ENCODE measurements at regions not wholly inside any gene's neighbourhood (a gene's known extent, or its start where the extent isn't known, plus 50 kb on each side); places are given as distances from the start of the nearest gene placed in this dataset.

DNA sequence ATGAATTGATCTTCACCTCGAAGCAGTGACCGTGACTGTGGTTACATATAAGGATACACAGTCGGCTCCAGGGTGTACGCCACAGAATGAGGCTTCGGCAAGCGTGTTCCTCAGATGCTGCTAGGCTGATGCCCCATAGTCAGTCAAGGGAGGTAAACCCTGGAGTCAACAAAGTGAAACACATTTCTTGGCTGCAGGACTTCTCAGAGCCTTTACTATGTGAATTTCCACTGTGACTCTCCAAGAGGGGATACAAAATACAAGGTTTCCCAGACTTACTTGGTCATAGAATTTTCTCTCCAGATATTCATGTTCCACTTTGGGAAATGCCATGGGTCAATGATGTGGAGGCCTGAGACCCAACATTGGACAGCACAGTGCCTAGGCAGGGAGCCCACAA is 260.6 kb downstream of the BCL11B start:
- Histone ChIP-seq H2BK12ac (ENCODE audit: low read length) (no peak overlapping the region), H4K8ac (ENCODE audit: low read depth, low read length) (no peak overlapping the region), H3K4me1 (ENCODE audit: control insufficient read depth in 1 of 2, insufficient read depth in 2 of 2, low read length in 2 of 2) (no peaks in the 10 kb centered on the region), H3K27ac (ENCODE audit: low read depth, low read length) (no peak overlapping the region), H3K36me3 (ENCODE audit: control insufficient read depth in 1 of 2, insufficient read depth in 2 of 2, low read length in 2 of 2) (no peaks in the 10 kb centered on the region), H2BK5ac (ENCODE audit: low read depth, low read length, poor library complexity) (no peak overlapping the region), H4K12ac (ENCODE audit: low read depth, low read length) (no peak overlapping the region), H3K14ac (ENCODE audit: low read length) (no peak overlapping the region), H3K4ac (ENCODE audit: low read depth, low read length) (no peak overlapping the region), H2AK5ac (ENCODE audit: low read length) (no peak overlapping the region), H3K79me2 (ENCODE audit: control insufficient read depth, insufficient read depth, low read length, poor library complexity) (no peaks in the 10 kb centered on the region), H3K23ac (ENCODE audit: low read length) (no peak overlapping the region), H3K9ac (ENCODE audit: low read length) (no peak overlapping the region), H4K91ac (ENCODE audit: low read depth, low read length) (no peak overlapping the region), H3K9me3 (ENCODE audit: insufficient read depth, low read depth, low read length) (peaks cover 4% of the 10 kb centered on the region), H3K18ac (ENCODE audit: low read length) (no peak overlapping the region), H3K27me3 (ENCODE audit: insufficient read depth, low read length) (no peaks in the 10 kb centered on the region), H3K4me3 (ENCODE audit: low read depth, low read length) (no peak overlapping the region), H3K79me1 (ENCODE audit: low read length) (no peaks in the 10 kb centered on the region), H2BK120ac (ENCODE audit: insufficient read depth, low read length, poor library complexity) (no peak overlapping the region), H3K4me2 (ENCODE audit: low read length) (no peak overlapping the region), H2AFZ (ENCODE audit: insufficient read depth, low read length, poor library complexity) (no peak overlapping the region)
- WGBS (ENCODE audit: extremely low coverage, insufficient coverage, insufficient read length) = no CpG with 5 or more reads among the region's 6 CpGs
- no peak for DNase-seq

DNA sequence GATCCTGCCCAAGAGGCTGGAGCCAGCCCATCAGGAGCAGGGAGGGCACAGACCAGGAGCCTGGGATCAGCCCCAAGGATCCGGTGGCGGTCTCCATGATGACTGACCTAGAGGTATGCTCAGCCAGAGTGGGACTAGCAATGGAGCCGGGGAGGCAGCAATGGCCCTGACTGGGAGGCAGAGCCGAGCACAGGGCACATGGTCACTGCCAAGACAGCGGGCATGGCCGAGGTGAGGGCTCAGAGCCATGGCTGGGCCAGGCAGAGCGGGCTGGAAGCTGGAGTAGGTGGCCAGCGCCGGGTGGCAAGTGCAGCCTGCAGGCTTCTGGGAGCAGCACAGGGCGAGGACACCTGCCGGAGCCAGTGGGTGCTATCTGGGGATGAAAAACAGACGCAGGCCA is 259.3 kb downstream of the BCL11B start:
- H3K27me3 ChIP-seq (ENCODE audit: insufficient read depth, low read length) = no peaks in the 10 kb centered on the region
- no peaks in the 10 kb centered on the region for H3K4me1 ChIP-seq (ENCODE audit: control insufficient read depth in 1 of 2, insufficient read depth in 2 of 2, low read length in 2 of 2)
- H3K79me1 ChIP-seq (ENCODE audit: low read length) = no peaks in the 10 kb centered on the region
- WGBS (ENCODE audit: extremely low coverage, insufficient coverage, insufficient read length) = no CpG with 5 or more reads among the region's 12 CpGs
- no peak overlapping the region for H3K23ac ChIP-seq (ENCODE audit: low read length)
- H4K12ac ChIP-seq (ENCODE audit: low read depth, low read length) = no peak overlapping the region
- DNase-seq = no peak
- H3K9ac ChIP-seq (ENCODE audit: low read length) = no peak overlapping the region
- no peak overlapping the region for H3K4me2 ChIP-seq (ENCODE audit: low read length)
- H2AFZ ChIP-seq (ENCODE audit: insufficient read depth, low read length, poor library complexity) = no peak overlapping the region
- H3K9me3 ChIP-seq (ENCODE audit: insufficient read depth, low read depth, low read length) = peaks cover 5% of the 10 kb centered on the region
- no peak overlapping the region for H3K4me3 ChIP-seq (ENCODE audit: low read depth, low read length)
- H4K91ac ChIP-seq (ENCODE audit: low read depth, low read length) = no peak overlapping the region
- no peak overlapping the region for H3K27ac ChIP-seq (ENCODE audit: low read depth, low read length)
- H3K14ac ChIP-seq (ENCODE audit: low read length) = no peak overlapping the region
- no peaks in the 10 kb centered on the region for H3K79me2 ChIP-seq (ENCODE audit: control insufficient read depth, insufficient read depth, low read length, poor library complexity)
- no peak overlapping the region for H2AK5ac ChIP-seq (ENCODE audit: low read length)
- H3K4ac ChIP-seq (ENCODE audit: low read depth, low read length) = no peak overlapping the region
- H2BK12ac ChIP-seq (ENCODE audit: low read length) = no peak overlapping the region
- no peaks in the 10 kb centered on the region for H3K36me3 ChIP-seq (ENCODE audit: control insufficient read depth in 1 of 2, insufficient read depth in 2 of 2, low read length in 2 of 2)
- no peak overlapping the region for H4K8ac ChIP-seq (ENCODE audit: low read depth, low read length)
- H2BK5ac ChIP-seq (ENCODE audit: low read depth, low read length, poor library complexity) = no peak overlapping the region
- H2BK120ac ChIP-seq (ENCODE audit: insufficient read depth, low read length, poor library complexity) = no peak overlapping the region
- no peak overlapping the region for H3K18ac ChIP-seq (ENCODE audit: low read length)

DNA sequence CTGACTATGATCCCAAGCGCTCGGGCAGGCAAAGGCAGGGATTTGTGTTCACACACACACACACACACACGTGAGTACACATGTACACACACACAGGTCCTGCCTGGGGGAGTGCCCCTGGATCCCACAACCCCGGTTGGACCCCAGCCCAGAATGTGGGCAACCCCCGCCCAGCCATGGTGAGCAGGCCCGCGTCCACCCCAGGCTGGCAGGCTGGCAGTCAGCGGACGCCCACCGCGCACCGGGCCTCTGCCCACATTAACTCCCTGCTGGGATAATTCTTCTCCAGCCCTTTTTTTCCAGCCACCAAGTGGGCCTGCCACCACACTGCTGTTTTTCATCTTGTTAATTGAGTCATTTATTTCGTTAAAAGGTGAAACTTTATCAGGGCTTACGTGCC is 256.2 kb downstream of the BCL11B start:
- Histone ChIP-seq H3K9me3 (ENCODE audit: insufficient read depth, low read depth, low read length) (peaks cover 3% of the 10 kb centered on the region), H4K8ac (ENCODE audit: low read depth, low read length) (no peak overlapping the region), H2BK5ac (ENCODE audit: low read depth, low read length, poor library complexity) (no peak overlapping the region), H3K4ac (ENCODE audit: low read depth, low read length) (no peak overlapping the region), H4K12ac (ENCODE audit: low read depth, low read length) (no peak overlapping the region), H2BK12ac (ENCODE audit: low read length) (no peak overlapping the region), H3K4me1 (ENCODE audit: control insufficient read depth in 1 of 2, insufficient read depth in 2 of 2, low read length in 2 of 2) (no peaks in the 10 kb centered on the region), H3K79me1 (ENCODE audit: low read length) (no peaks in the 10 kb centered on the region), H3K27me3 (ENCODE audit: insufficient read depth, low read length) (no peaks in the 10 kb centered on the region), H2AK5ac (ENCODE audit: low read length) (no peak overlapping the region), H3K27ac (ENCODE audit: low read depth, low read length) (no peak overlapping the region), H3K79me2 (ENCODE audit: control insufficient read depth, insufficient read depth, low read length, poor library complexity) (no peaks in the 10 kb centered on the region), H2BK120ac (ENCODE audit: insufficient read depth, low read length, poor library complexity) (no peak overlapping the region), H3K9ac (ENCODE audit: low read length) (no peak overlapping the region), H3K4me3 (ENCODE audit: low read depth, low read length) (no peak overlapping the region), H3K23ac (ENCODE audit: low read length) (no peak overlapping the region), H4K91ac (ENCODE audit: low read depth, low read length) (no peak overlapping the region), H3K18ac (ENCODE audit: low read length) (no peak overlapping the region), H3K4me2 (ENCODE audit: low read length) (no peak overlapping the region), H2AFZ (ENCODE audit: insufficient read depth, low read length, poor library complexity) (no peak overlapping the region), H3K36me3 (ENCODE audit: control insufficient read depth in 1 of 2, insufficient read depth in 2 of 2, low read length in 2 of 2) (no peaks in the 10 kb centered on the region), H3K14ac (ENCODE audit: low read length) (no peak overlapping the region)
- DNase-seq = no peak
- no CpG with 5 or more reads among the region's 14 CpGs for WGBS (ENCODE audit: extremely low coverage, insufficient coverage, insufficient read length)

DNA sequence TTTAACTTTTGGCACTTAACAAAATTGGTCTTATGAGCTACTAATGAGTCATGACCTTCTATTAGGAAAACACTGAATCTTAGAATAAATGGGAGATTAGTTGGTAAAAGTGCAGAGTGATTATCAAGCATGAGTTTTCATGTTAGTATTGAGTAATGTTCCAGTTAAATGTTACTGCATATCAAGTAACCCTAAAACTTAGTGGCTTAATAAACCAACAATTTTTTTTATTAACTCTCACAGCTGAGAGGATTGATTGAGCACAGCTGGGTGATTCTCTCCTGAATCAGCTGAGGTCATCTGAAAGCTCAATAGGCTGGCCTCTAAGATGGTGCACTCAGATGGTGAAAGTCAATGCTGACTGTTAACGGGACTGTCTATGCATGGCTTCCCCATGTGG is 248.6 kb downstream of the BCL11B start:
- Histone ChIP-seq H2BK120ac (ENCODE audit: insufficient read depth, low read length, poor library complexity) (no peak overlapping the region), H4K12ac (ENCODE audit: low read depth, low read length) (no peak overlapping the region), H3K36me3 (ENCODE audit: control insufficient read depth in 1 of 2, insufficient read depth in 2 of 2, low read length in 2 of 2) (no peaks in the 10 kb centered on the region), H2BK12ac (ENCODE audit: low read length) (no peak overlapping the region), H3K79me2 (ENCODE audit: control insufficient read depth, insufficient read depth, low read length, poor library complexity) (no peaks in the 10 kb centered on the region), H3K14ac (ENCODE audit: low read length) (no peak overlapping the region), H3K9ac (ENCODE audit: low read length) (no peak overlapping the region), H3K4me2 (ENCODE audit: low read length) (no peak overlapping the region), H3K4me3 (ENCODE audit: low read depth, low read length) (no peak overlapping the region), H3K18ac (ENCODE audit: low read length) (no peak overlapping the region), H4K8ac (ENCODE audit: low read depth, low read length) (no peak overlapping the region), H4K91ac (ENCODE audit: low read depth, low read length) (no peak overlapping the region), H2AFZ (ENCODE audit: insufficient read depth, low read length, poor library complexity) (no peak overlapping the region), H3K23ac (ENCODE audit: low read length) (no peak overlapping the region), H2AK5ac (ENCODE audit: low read length) (no peak overlapping the region), H2BK5ac (ENCODE audit: low read depth, low read length, poor library complexity) (no peak overlapping the region), H3K27me3 (ENCODE audit: insufficient read depth, low read length) (no peaks in the 10 kb centered on the region), H3K27ac (ENCODE audit: low read depth, low read length) (no peak overlapping the region), H3K79me1 (ENCODE audit: low read length) (no peaks in the 10 kb centered on the region), H3K9me3 (ENCODE audit: insufficient read depth, low read depth, low read length) (peaks cover 4% of the 10 kb centered on the region), H3K4me1 (ENCODE audit: control insufficient read depth in 1 of 2, insufficient read depth in 2 of 2, low read length in 2 of 2) (no peaks in the 10 kb centered on the region), H3K4ac (ENCODE audit: low read depth, low read length) (no peak overlapping the region)
- no CpG with 5 or more reads among the region's 1 CpG for WGBS (ENCODE audit: extremely low coverage, insufficient coverage, insufficient read length)
- no peak for DNase-seq
